Activated naive CD8-positive, alpha-beta T cell treated with anti-CD3 and anti-CD28 coated beads, Interleukin-2, amount 50 U/mL, for 24 hours (primary cell): ENCODE measurements at regions not wholly inside any gene's neighbourhood (a gene's known extent, or its start where the extent isn't known, plus 50 kb on each side); places are given as distances from the start of the nearest gene placed in this dataset.

ENCODE experiments used
- ATAC-seq: fragments of 150-1000 bp; cut with Tn5 transposase; one replicate; pipeline ENCODE4 v1.10.0; 2021
- DNase-seq: peaks from one replicate; pipeline ENCODE4 v3.0.0; 2021
- H3K27ac Mint-ChIP-seq: one replicate; pipeline ENCODE4 v1.8.0; 2021; ENCODE audit warnings: mild to moderate bottlenecking, mixed read lengths
- H3K27me3 Mint-ChIP-seq: one replicate; pipeline ENCODE4 v1.8.0; 2021; ENCODE audit warnings: mixed read lengths
- H3K36me3 Mint-ChIP-seq: one replicate; pipeline ENCODE4 v1.8.0; 2021; ENCODE audit warnings: low read depth, mixed read lengths
- H3K4me1 Mint-ChIP-seq: one replicate; pipeline ENCODE4 v1.8.0; 2021; ENCODE audit warnings: mixed read lengths
- H3K4me3 Mint-ChIP-seq: one replicate; pipeline ENCODE4 v1.8.0; 2021; ENCODE audit warnings: mild to moderate bottlenecking, moderate library complexity, mixed read lengths
- H3K9me3 Mint-ChIP-seq: one replicate; pipeline ENCODE4 v1.8.0; 2021; ENCODE audit warnings: mixed read lengths

DNA sequence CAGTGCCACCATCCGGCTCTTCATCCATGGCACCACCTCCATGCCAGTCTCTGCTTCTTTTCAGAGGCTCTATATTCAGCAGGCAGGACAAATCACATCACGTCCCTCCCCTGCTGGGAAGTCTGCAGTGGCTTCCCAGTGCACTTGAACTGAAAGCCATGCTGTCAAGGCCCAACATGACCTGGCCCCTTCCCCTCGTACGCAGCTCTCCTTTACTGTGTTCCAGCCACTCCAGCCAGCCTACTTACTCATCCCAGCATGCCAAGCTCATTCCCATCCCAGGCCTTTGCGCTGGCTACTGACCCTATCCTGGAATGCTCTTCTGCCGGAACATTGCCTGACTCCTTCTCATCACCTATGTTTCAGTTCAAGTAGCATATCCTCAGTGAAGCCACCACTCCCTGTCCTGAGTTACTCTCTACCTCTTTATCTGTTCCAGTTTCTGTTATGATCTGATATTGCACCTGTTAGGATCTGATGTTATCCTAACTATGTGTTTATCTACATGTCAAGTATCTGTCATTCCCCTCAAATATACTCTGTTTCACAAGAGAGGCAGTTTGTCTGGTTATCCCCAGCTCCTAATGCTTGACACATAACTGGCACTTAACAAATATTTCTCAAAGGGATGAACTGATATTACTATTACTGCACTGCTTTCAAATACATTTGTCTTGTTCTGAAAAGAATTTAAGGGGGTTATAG, 101.2 kb upstream of the F3 start:
- Mint-ChIP-seq H3K4me1 (no peaks in the 10 kb centered on the region), H3K27me3 (no peaks in the 10 kb centered on the region), H3K4me3 (no peak overlapping the region), H3K27ac (no peak overlapping the region), H3K9me3 (no peaks in the 10 kb centered on the region), H3K36me3 (no peaks in the 10 kb centered on the region)
- ATAC-seq (no peak), DNase-seq (no peak)

DNA sequence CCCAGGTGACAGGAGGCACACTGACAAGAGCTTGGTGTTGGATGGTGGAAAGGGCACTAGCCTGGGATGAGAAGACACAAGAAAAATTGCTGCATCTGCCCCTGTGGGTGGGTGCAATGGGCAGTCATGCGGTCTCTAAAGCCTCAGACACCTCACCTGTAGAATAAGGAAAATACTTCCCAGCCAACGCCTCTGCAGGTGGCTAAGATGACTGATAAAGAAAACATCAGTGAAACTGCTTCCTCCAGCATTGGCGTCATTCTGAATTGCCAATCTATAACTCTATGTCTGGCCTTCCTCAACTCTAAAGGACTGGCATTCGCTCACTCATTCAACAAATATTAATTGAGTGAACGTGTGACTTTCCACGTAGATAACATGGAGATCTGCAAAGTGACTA, 100.4 kb upstream of the F3 start:
- H3K4me1 Mint-ChIP-seq: no peaks in the 10 kb centered on the region
- DNase-seq: no peak
- no peaks in the 10 kb centered on the region for H3K27me3 Mint-ChIP-seq
- ATAC-seq: no peak
- H3K27ac Mint-ChIP-seq: no peak overlapping the region
- H3K9me3 Mint-ChIP-seq: no peaks in the 10 kb centered on the region
- no peak overlapping the region for H3K4me3 Mint-ChIP-seq
- no peaks in the 10 kb centered on the region for H3K36me3 Mint-ChIP-seq

DNA sequence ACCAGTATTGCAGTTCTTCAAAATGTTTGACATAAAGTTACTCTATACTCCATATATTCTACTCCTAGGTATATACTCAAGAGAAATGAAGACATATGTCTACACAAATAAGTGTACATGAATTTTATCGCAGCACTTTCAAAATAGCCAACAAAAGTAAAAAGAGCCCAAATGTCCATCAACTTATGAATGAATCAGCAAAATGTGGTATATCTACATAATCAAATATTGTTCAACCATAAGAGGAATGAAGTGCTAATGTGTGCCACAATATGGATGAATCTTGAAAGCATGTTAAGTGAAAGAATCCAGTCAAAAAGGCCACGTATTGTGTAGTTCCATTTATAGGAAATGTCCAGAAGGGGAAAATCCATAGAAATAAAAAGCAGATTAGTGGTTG, 98.6 kb upstream of the F3 start:
- Mint-ChIP-seq H3K9me3 (no peaks in the 10 kb centered on the region), H3K36me3 (no peaks in the 10 kb centered on the region), H3K4me3 (no peak overlapping the region), H3K27me3 (no peaks in the 10 kb centered on the region), H3K4me1 (no peaks in the 10 kb centered on the region), H3K27ac (no peak overlapping the region)
- DNase-seq (no peak), ATAC-seq (no peak)

DNA sequence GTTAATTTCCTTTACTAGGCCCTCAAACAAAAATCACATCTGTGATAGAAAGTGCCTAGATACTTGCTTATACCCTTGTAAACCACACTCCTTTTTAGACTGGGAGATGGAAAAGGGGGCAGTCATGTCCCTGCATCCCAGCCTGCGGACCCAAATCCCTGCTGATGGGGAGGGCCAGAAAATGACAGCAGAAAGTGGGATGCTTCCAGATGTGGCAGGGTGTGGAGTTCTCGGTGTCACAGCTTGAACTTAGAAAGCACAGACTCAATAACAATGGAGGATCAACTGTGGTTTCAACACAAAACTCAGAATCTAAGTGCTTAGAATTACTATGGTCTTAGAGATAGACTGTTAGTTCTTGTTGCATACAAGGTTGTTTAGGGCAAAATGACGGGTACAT, 95.6 kb upstream of the F3 start:
- H3K27me3 Mint-ChIP-seq: peaks cover 6% of the 10 kb centered on the region
- H3K27ac Mint-ChIP-seq: no peak overlapping the region
- no peak overlapping the region for H3K4me3 Mint-ChIP-seq
- no peaks in the 10 kb centered on the region for H3K36me3 Mint-ChIP-seq
- ATAC-seq: no peak
- no peaks in the 10 kb centered on the region for H3K9me3 Mint-ChIP-seq
- H3K4me1 Mint-ChIP-seq: no peaks in the 10 kb centered on the region
- DNase-seq: no peak

DNA sequence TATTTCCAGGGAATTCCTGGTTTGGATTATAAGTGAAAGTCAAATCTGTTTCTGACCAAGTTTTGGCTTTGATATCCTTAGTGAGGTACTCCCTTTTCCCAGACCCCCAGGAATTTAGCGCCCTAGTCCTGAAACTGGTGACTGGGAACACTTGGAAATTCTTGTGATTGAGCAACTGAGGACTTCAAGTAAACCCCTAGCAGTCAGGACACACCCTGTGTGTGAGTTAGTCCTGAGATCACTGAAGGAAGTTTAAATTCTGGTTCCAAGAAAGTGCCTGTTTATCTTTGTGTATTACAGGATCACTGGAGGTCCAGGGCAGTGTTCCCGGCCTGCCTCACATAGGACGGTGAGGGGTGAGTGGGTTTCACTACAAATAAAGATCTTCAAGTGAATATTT, 95.1 kb upstream of the F3 start:
- no peak for ATAC-seq
- no peak overlapping the region for H3K4me3 Mint-ChIP-seq
- H3K27ac Mint-ChIP-seq: no peak overlapping the region
- peaks cover 6% of the 10 kb centered on the region for H3K27me3 Mint-ChIP-seq
- H3K9me3 Mint-ChIP-seq: no peaks in the 10 kb centered on the region
- no peaks in the 10 kb centered on the region for H3K36me3 Mint-ChIP-seq
- no peaks in the 10 kb centered on the region for H3K4me1 Mint-ChIP-seq
- DNase-seq: no peak

DNA sequence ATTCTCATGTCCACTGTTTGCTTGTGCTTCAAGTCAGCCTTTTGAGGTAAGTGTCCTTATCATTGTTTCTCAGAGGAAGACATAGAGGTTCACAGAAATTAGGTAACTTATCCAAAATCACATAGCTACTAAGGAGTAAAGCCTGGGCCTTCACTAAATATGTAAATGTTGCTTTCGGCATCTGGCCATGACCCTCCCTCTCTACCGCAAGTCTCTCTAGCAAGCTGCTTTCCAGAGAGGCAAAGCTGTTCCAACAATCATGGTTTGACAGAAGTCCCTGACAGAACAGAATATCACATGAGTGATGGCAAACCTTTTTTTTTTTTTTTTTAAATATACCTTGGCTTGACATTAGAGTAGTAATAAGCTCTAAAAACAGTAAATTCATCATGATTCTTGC, 94.5 kb upstream of the F3 start:
- H3K36me3 Mint-ChIP-seq: no peaks in the 10 kb centered on the region
- H3K27ac Mint-ChIP-seq: no peak overlapping the region
- no peaks in the 10 kb centered on the region for H3K9me3 Mint-ChIP-seq
- no peak overlapping the region for H3K4me3 Mint-ChIP-seq
- peaks cover 6% of the 10 kb centered on the region for H3K27me3 Mint-ChIP-seq
- DNase-seq (no peak), ATAC-seq (no peak)
- no peaks in the 10 kb centered on the region for H3K4me1 Mint-ChIP-seq

DNA sequence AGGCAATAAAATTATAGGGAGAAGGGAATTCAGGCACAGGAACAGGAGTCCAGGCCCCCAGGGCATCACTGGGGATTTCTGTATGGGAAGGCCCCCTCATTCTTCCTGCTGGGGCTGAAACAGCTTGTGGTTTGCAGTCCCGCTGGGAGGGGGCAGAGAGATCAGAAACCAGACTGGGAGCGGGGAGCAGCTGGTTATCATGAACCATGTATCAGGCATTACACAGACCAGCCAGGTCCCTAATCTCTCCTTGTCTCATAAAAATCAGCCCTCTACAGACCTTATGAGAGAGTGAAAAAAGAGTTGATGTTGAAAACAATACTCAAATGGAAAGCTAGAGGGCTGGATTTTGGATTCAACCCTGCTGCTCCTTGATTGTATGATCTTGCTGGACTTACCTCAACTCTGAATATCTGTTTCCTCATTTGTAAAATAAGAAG, 93.4 kb upstream of the F3 start:
- no peaks in the 10 kb centered on the region for H3K9me3 Mint-ChIP-seq
- peaks cover 6% of the 10 kb centered on the region for H3K27me3 Mint-ChIP-seq
- no peak for DNase-seq
- H3K4me1 Mint-ChIP-seq: no peaks in the 10 kb centered on the region
- no peak for ATAC-seq
- no peaks in the 10 kb centered on the region for H3K36me3 Mint-ChIP-seq
- H3K27ac Mint-ChIP-seq: no peak overlapping the region
- H3K4me3 Mint-ChIP-seq: no peak overlapping the region

DNA sequence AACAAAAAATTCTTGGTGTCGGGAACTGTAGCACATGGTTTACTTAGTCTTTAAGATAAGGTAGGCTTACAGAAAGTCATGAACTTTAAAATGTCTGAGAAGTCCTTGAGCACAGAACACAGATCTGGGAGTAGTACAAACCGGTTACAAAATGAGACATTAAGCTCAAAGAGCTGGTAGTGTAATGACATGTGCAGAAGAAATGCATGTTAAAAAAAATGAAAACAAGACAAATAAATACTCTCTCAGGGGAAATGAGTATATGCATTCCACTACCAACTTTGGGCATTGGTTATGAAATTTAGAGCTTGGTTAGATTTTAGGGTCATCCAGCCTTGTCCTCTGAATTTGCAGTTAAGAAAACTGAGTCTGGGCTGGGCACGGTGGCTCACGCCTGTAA, 91.5 kb upstream of the F3 start:
- H3K4me3 Mint-ChIP-seq: no peak overlapping the region
- no peaks in the 10 kb centered on the region for H3K9me3 Mint-ChIP-seq
- H3K27ac Mint-ChIP-seq: no peak overlapping the region
- DNase-seq: no peak
- H3K36me3 Mint-ChIP-seq: no peaks in the 10 kb centered on the region
- peaks cover 6% of the 10 kb centered on the region for H3K27me3 Mint-ChIP-seq
- H3K4me1 Mint-ChIP-seq: no peaks in the 10 kb centered on the region
- no peak for ATAC-seq

DNA sequence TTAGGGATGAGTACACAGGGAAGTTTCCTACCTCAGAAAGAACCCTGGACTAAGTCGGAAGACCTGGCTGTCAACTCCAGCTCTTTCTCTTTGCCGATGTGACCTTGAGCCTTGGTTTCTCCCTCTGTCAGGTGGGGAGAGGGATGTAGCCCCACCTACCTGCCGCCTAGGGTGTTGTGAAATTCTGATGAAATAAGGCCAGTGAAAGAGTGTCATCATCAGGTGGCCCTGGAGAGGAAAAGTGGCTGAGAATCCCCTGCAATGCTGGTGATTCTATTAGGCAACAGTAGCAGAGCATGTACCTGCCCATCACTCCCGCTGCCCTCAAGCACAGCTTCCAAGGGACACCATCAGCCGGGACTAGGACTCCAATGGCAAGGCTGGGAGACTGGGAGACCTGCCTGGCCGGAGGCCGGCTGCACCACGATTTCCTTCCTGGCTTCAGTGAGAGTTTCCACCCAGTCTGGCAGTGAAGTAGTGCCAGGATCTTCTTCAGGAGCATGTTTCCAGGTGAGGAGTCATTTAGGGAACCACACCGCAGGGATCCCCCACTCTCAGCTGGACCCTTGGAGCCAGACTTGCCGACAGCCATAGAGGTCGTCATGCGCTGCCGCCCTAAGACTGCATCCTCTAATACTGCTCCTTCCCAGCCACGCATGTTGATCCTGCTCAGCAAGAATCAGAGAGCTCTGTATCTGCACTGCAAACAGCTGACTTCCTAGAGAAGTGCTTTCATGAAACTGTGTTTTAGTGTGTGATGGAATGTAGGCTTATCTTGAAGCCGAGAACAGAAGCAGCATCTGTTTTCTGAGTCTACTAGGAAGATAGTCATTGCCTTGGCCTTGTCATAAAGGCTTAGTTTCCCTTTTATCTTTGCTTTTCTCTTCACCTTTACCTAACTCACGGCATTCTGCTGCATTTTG, 88.0 kb upstream of the F3 start:
- no peak overlapping the region for H3K27ac Mint-ChIP-seq
- H3K4me3 Mint-ChIP-seq: no peak overlapping the region
- no peaks in the 10 kb centered on the region for H3K36me3 Mint-ChIP-seq
- DNase-seq: no peak
- no peaks in the 10 kb centered on the region for H3K9me3 Mint-ChIP-seq
- ATAC-seq: no peak
- H3K4me1 Mint-ChIP-seq: no peaks in the 10 kb centered on the region
- peaks cover 8% of the 10 kb centered on the region for H3K27me3 Mint-ChIP-seq

DNA sequence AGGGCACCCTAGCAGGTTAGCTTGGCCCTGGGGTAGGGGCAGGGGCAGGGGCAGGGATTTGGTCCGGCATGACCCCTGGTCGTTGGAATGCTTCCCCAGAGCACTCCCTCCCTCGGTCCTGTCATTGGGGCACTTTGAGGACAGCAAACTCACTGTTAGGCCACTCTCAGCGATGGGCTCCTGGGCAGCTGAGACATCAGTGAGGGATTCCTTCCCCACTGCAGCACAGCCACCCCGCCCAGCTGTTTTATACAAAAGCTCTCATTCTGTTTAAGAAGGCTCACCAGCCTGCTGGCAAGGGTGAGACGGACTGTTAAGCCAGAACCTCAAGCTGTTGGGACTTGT, 86.9 kb upstream of the F3 start:
- H3K36me3 Mint-ChIP-seq: no peaks in the 10 kb centered on the region
- peaks cover 6% of the 10 kb centered on the region for H3K27me3 Mint-ChIP-seq
- no peak overlapping the region for H3K4me3 Mint-ChIP-seq
- no peak for DNase-seq
- no peaks in the 10 kb centered on the region for H3K4me1 Mint-ChIP-seq
- ATAC-seq: no peak
- H3K27ac Mint-ChIP-seq: no peak overlapping the region
- H3K9me3 Mint-ChIP-seq: no peaks in the 10 kb centered on the region

DNA sequence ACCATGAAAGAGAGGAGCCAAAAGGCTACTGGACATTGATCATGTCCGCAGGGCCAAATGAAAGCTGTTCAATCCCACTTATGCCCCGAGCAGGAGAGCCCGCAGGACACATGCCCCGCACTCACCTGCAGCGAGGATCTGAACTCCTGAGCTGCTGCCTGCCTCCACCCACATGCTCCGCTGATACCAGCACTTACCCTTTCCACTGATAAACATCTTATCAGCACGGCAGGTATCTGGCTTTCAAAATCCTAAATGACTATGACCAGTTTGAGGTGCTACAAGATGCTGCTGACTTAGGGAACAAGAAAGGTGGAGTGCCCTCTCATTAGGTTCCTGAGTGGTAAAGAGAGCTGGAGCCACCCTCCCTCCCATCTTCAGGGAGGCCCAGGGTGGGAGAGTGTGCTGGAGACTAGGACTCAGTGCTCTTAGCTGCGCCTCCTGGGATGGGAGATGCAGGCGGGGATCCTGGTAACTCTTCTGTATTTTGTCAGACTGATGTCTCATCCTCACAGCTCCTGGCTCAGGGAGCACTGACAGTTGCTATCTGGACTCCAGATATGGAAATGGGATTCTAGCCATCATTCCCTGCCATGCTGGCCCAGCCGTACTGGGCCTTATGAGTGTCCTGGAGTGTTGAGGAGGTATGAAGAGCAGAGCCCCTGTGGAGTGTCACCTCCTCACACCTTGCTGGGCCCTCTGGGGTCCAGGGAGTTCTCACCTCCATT, 86.4 kb upstream of the F3 start:
- Mint-ChIP-seq H3K27ac (no peak overlapping the region), H3K36me3 (no peaks in the 10 kb centered on the region), H3K4me1 (no peaks in the 10 kb centered on the region), H3K4me3 (no peak overlapping the region), H3K9me3 (no peaks in the 10 kb centered on the region), H3K27me3 (peaks cover 4% of the 10 kb centered on the region)
- ATAC-seq (no peak), DNase-seq (no peak)

DNA sequence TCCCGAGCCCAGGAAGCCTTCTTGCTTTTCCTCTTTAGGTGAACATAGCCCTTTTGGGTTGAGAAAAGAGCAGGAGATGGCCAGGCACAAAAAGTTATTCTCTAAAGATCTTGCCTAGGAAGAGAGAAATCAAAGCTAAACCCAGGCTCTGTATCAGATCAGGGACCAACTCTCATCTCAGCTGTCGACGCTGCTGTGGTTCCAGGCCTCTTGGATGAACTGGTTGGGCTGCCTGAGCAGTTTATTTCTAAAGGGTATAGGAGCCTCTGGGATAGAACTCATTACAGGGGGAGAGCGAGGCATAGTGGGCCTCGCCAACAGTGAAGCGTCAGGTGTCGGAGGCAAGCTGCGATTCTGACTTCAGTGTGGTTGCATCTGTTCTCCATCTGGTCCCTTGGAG, 82.6 kb upstream of the F3 start:
- H3K9me3 Mint-ChIP-seq: peaks cover 2% of the 10 kb centered on the region
- H3K27me3 Mint-ChIP-seq: peaks cover 2% of the 10 kb centered on the region
- H3K36me3 Mint-ChIP-seq: no peaks in the 10 kb centered on the region
- DNase-seq (no peak), ATAC-seq (no peak)
- H3K27ac Mint-ChIP-seq: no peak overlapping the region
- H3K4me3 Mint-ChIP-seq: no peak overlapping the region
- no peaks in the 10 kb centered on the region for H3K4me1 Mint-ChIP-seq

DNA sequence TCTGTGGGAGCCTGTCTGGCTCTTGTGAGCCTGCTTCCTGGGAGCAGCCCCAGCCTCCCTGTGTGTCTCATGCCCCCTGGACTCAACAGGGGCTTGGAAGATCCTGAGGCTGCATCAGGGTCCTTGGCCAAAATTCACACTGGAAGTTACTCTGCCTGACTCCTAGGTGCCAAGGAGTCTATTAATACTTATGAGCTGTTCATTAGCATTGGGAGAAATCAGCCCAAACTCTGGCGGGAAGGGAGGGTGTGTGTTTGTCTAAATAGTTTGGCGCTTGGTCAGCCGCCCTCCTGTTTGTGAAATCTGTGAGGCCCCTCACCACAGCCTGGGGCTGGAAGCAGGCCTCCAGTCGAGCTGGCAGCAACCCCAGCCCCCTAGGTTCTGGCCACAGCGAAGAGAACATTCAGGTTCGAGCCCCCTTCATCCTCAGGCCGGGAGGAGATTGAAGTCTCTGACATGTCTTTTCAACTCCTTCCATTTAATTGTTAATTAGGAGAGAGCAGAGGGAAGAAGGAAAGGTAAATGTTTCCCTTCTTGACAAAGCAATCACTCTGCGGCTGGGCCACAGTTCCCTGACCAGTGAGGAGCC, 82.1 kb upstream of the F3 start:
- Mint-ChIP-seq H3K27me3 (peaks cover 2% of the 10 kb centered on the region), H3K36me3 (no peaks in the 10 kb centered on the region), H3K9me3 (peaks cover 6% of the 10 kb centered on the region), H3K27ac (no peak overlapping the region), H3K4me3 (no peak overlapping the region), H3K4me1 (no peaks in the 10 kb centered on the region)
- DNase-seq (no peak), ATAC-seq (peak; percentile 24)

DNA sequence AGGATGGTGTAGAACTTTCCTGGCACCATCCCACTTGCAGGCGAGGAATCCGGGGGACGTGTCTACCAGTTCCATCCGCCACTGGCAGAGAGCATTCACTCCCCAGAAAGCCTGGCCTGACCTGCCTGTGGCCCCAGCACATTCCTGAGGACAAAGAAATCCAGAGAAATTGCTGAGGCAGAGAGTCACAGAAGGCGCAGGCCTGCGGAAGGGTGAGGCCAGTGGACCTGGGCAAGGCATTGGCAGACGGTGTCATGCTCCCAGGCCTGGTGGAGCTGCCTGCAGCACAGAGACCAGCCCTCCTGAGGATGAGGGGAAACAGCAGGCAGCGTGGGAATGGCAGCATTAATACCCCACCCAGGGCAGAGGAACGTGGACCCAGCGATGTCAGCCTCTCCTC, 81.2 kb upstream of the F3 start:
- peaks cover 12% of the 10 kb centered on the region for H3K9me3 Mint-ChIP-seq
- no peak overlapping the region for H3K27ac Mint-ChIP-seq
- DNase-seq (no peak), ATAC-seq (no peak)
- H3K4me3 Mint-ChIP-seq: no peak overlapping the region
- peaks cover 2% of the 10 kb centered on the region for H3K27me3 Mint-ChIP-seq
- H3K36me3 Mint-ChIP-seq: no peaks in the 10 kb centered on the region
- H3K4me1 Mint-ChIP-seq: no peaks in the 10 kb centered on the region

DNA sequence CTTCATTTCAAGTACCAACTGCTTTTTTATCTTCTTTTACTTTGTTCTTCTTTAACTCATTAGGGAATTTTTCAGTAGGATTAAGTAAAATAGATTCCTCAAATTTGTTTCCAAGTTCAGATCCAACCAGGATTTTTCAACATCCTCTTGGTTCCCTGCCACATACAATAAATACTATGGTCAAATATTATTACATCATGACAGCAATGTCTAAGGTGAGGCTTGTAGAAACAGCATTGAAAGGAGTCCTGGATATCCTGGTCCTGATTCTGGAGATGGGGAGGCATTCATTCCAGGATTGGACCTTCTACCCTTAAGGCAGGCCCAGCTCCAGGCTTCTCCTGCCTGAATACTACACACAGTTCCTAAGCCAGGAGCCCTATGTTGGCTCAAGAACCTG, 80.2 kb upstream of the F3 start:
- ATAC-seq (no peak), DNase-seq (no peak)
- H3K4me1 Mint-ChIP-seq: no peaks in the 10 kb centered on the region
- no peak overlapping the region for H3K27ac Mint-ChIP-seq
- H3K4me3 Mint-ChIP-seq: no peak overlapping the region
- H3K36me3 Mint-ChIP-seq: no peaks in the 10 kb centered on the region
- peaks cover 12% of the 10 kb centered on the region for H3K9me3 Mint-ChIP-seq
- H3K27me3 Mint-ChIP-seq: no peaks in the 10 kb centered on the region
